ENCODE measurements at regions not wholly inside any gene's neighbourhood (a gene's known extent, or its start where the extent isn't known, plus 50 kb on each side); places are given as distances from the start of the nearest gene placed in this dataset.

DNA sequence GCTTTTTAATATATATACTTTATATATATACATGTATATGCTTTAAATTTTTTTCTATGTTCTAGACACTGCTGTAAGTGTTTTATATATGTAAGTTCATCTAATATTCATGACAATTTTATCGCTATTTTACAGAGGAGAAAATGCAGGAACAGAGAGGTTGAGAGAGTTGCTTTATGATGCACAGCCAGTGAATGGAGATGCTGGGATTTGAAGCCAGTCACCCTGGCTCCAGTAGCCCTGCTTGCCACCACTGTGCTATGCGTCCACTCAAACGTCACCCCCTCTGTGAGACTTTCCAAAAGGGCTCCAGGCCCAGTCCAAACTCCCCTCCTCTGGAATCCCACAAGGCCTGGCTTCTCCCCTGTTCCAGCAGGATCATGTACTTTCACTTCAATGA lies 91.0 kb upstream of the GRIK3 start:
- POLR2A ChIA-PET, result interaction anchor here (0.9 kb wide), 1 partner anchor 8 kb away, joined by 3 read pairs; no protein-coding TSS in a partner anchor
- 25% methylated on average over 3 of the region's 3 CpGs for WGBS (ENCODE audit: low lambda C conversion rate)
- TF ChIP-seq RAD21 (IDR thresholded peaks at IDR 0.05; ENCODE audit: low read length), result no peak
- TF ChIP-seq YY1 (IDR thresholded peaks at IDR 0.05; ENCODE audit: low read depth), result no peak
- TF ChIP-seq FOXM1 (IDR thresholded peaks at IDR 0.05; ENCODE audit: low read depth), result no peak
- TF ChIP-seq NRF1 (IDR thresholded peaks at IDR 0.05; ENCODE audit: low read depth, low read length), result no peak
- TF ChIP-seq, protein P1, sequence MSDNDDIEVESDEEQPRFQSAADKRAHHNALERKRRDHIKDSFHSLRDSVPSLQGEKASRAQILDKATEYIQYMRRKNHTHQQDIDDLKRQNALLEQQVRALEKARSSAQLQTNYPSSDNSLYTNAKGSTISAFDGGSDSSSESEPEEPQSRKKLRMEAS (IDR thresholded peaks at IDR 0.05; ENCODE audit: low read depth), result no peak
- TF ChIP-seq CHD2 (IDR thresholded peaks at IDR 0.05; ENCODE audit: low read length, partially characterized antibody), result no peak
- TF ChIP-seq RCOR1 (IDR thresholded peaks at IDR 0.05; ENCODE audit: low read length), result no peak
- TF ChIP-seq USF2 (IDR thresholded peaks at IDR 0.05; ENCODE audit: borderline replicate concordance, low read depth, low read length), result no peak
- TF ChIP-seq GABPA (IDR thresholded peaks at IDR 0.05; ENCODE audit: low read depth), result no peak
- TF ChIP-seq FOSL2 (IDR thresholded peaks at IDR 0.05; ENCODE audit: borderline replicate concordance, low read depth), result no peak
- TF ChIP-seq, protein P2, sequence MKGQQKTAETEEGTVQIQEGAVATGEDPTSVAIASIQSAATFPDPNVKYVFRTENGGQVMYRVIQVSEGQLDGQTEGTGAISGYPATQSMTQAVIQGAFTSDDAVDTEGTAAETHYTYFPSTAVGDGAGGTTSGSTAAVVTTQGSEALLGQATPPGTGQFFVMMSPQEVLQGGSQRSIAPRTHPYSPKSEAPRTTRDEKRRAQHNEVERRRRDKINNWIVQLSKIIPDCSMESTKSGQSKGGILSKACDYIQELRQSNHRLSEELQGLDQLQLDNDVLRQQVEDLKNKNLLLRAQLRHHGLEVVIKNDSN (IDR thresholded peaks at IDR 0.05; ENCODE audit: borderline replicate concordance, low read depth), result no peak

GRCh38 chr1:37127254-37127748 lies 93.0 kb upstream of the GRIK3 start:
- no peaks in the 10 kb centered on the region for H3K36me3 ChIP-seq (replicated peaks in 1 of 2; ENCODE audit: control insufficient read depth in 1 of 2, insufficient read depth in 2 of 2, low read length in 1 of 2)
- H2AFZ ChIP-seq (ENCODE audit: low read depth), result no peak overlapping the region
- H3K4me2 ChIP-seq, result no peak overlapping the region
- ChIA-PET CTCF (no interaction called here), POLR2A (no interaction called here)
- no peaks in the 10 kb centered on the region for H3K27me3 ChIP-seq (ENCODE audit: insufficient read depth)
- TF ChIP-seq CHD2 (IDR thresholded peaks at IDR 0.05; ENCODE audit: low read length, partially characterized antibody) (no peak), PBX3 (IDR thresholded peaks at IDR 0.05) (no peak), FOXM1 (IDR thresholded peaks at IDR 0.05; ENCODE audit: low read depth) (no peak), TCF12 (IDR thresholded peaks at IDR 0.05) (no peak)
- H3F3A ChIP-seq (replicated peaks; ENCODE audit: insufficient read depth), result no peaks in the 10 kb centered on the region
- H3K9me3 ChIP-seq, result no peaks in the 10 kb centered on the region
- no peaks in the 10 kb centered on the region for H3K9me2 ChIP-seq
- DNase-seq, result no peak
- H3K79me2 ChIP-seq (ENCODE audit: insufficient read depth), result no peaks in the 10 kb centered on the region
- H3K9ac ChIP-seq, result no peak overlapping the region
- H3K4me3 ChIP-seq (ENCODE audit: low read depth in 2 of 2, low read length in 1 of 2), result no peak overlapping the region
- H4K20me1 ChIP-seq (ENCODE audit: insufficient read depth), result no peaks in the 10 kb centered on the region
- H3K27ac ChIP-seq (ENCODE audit: low read depth in 2 of 2, low read length in 1 of 2), result no peak overlapping the region
- peaks cover 0 to 20% of the 10 kb centered on the region in 2 experiments; a peak in 2 of 4 replicates for H3K4me1 ChIP-seq (ENCODE audit: control insufficient read depth in 1 of 2, insufficient read depth in 2 of 2, low read depth in 1 of 2, low read length in 1 of 2)
- 16% methylated on average over 3 of the region's 3 CpGs for WGBS (ENCODE audit: low lambda C conversion rate)

More for the DNA sequence above, 91.0 kb upstream of the GRIK3 start:
- H3K27ac ChIP-seq (ENCODE audit: low read depth in 2 of 2, low read length in 1 of 2), result no peak overlapping the region
- H3K27me3 ChIP-seq (ENCODE audit: insufficient read depth), result no peaks in the 10 kb centered on the region
- no peak overlapping the region for H3K4me2 ChIP-seq
- H3K36me3 ChIP-seq (replicated peaks in 1 of 2; ENCODE audit: control insufficient read depth in 1 of 2, insufficient read depth in 2 of 2, low read length in 1 of 2), result no peaks in the 10 kb centered on the region
- H2AFZ ChIP-seq (ENCODE audit: low read depth), result no peak overlapping the region
- peaks cover 0 to 20% of the 10 kb centered on the region in 2 experiments; a peak in 2 of 4 replicates for H3K4me1 ChIP-seq (ENCODE audit: control insufficient read depth in 1 of 2, insufficient read depth in 2 of 2, low read depth in 1 of 2, low read length in 1 of 2)
- CTCF ChIA-PET, result no interaction called here
- H3K9ac ChIP-seq, result no peak overlapping the region
- DNase-seq, result no peak
- H3K4me3 ChIP-seq (ENCODE audit: low read depth in 2 of 2, low read length in 1 of 2), result no peak overlapping the region
- no peaks in the 10 kb centered on the region for H4K20me1 ChIP-seq (ENCODE audit: insufficient read depth)
- H3K79me2 ChIP-seq (ENCODE audit: insufficient read depth), result no peaks in the 10 kb centered on the region
- no peaks in the 10 kb centered on the region for H3K9me2 ChIP-seq
- no peaks in the 10 kb centered on the region for H3K9me3 ChIP-seq
- no peaks in the 10 kb centered on the region for H3F3A ChIP-seq (replicated peaks; ENCODE audit: insufficient read depth)

Measured in SK-N-SH (cell line).